ENCODE measurements at regions not wholly inside any gene's neighbourhood (a gene's known extent, or its start where the extent isn't known, plus 50 kb on each side); places are given as distances from the start of the nearest gene placed in this dataset.

- TF ChIP-seq CTCF (IDR thresholded peaks at IDR 0.05) (no peak), POLR2A (IDR thresholded peaks at IDR 0.05) (no peak)
These were observed 485.6 kb upstream of the TMEM132C start for GRCh38 chr12:127781336-127781735.

Data from heart left ventricle (tissue), 13 donors.